Neural cell (in vitro differentiated cells): ENCODE measurements at regions not wholly inside any gene's neighbourhood (a gene's known extent, or its start where the extent isn't known, plus 50 kb on each side); places are given as distances from the start of the nearest gene placed in this dataset.
"Not testable (repeated sequence)": the region's sequence is repeated elsewhere in the genome, so short reads cannot be mapped to it uniquely, and the experiment has no call there.

Experiments used
- H2AFZ ChIP-seq: fragments of 200-600, 300-800 bp; sonication (generic), shearing (Covaris generic); 2 replicates; pipeline ENCODE4 v1.6.0; 2014; ENCODE audit warnings: low read depth, mild to moderate bottlenecking, antibody characterized with exemption, low read length, moderate library complexity
- H3F3A ChIP-seq: fragments of 200-600 bp; shearing (Covaris generic); 2 replicates; pipeline ENCODE4 v1.6.1; 2016; ENCODE audit warnings: mild to moderate bottlenecking, moderate library complexity, mixed read lengths, antibody characterized with exemption, low read length; ENCODE audit not compliant: insufficient read depth, poor library complexity, severe bottlenecking
- H3K27ac ChIP-seq: fragments of 200-600, 300-800 bp; sonication (generic), shearing (Covaris generic); 2 replicates; pipeline ENCODE4 v1.5.1; 2014; ENCODE audit warnings: mild to moderate bottlenecking, low read length, moderate library complexity
- H3K27me3 ChIP-seq: fragments of 300-800, 200-600 bp; sonication (generic), shearing (Covaris generic); 2 replicates; pipeline ENCODE4 v1.6.0; 2014; ENCODE audit warnings: mild to moderate bottlenecking, low read depth, low read length, moderate library complexity; ENCODE audit not compliant: insufficient read depth
- H3K36me3 ChIP-seq: fragments of 300-800, 200-600 bp; sonication (generic), shearing (Covaris generic); 2 replicates; pipeline ENCODE4 v1.5.1; 2014; ENCODE audit warnings: mild to moderate bottlenecking, antibody characterized with exemption, low read length, moderate library complexity; ENCODE audit not compliant: insufficient read depth
- H3K4me2 ChIP-seq: fragments of 300-800, 200-600 bp; sonication (generic), shearing (Covaris generic); 2 replicates; pipeline ENCODE4 v1.6.0; 2014; ENCODE audit warnings: mild to moderate bottlenecking, low read length
- H3K4me3 ChIP-seq: fragments of 300-800, 200-600 bp; sonication (generic), shearing (Covaris generic); 2 replicates; pipeline ENCODE4 v1.5.1; 2014; ENCODE audit warnings: mild to moderate bottlenecking, low read length, moderate library complexity
- H3K79me2 ChIP-seq: fragments of 200-600 bp; shearing (Covaris generic); replicated peaks from 2 replicates; pipeline ENCODE4 v1.6.0; 2014; ENCODE audit warnings: mild to moderate bottlenecking, low read length, moderate library complexity; ENCODE audit not compliant: insufficient read depth
- H3K9ac ChIP-seq: fragments of 300-800, 200-600 bp; sonication (generic), shearing (Covaris generic); 2 replicates; pipeline ENCODE4 v1.6.1; 2016; ENCODE audit warnings: mild to moderate bottlenecking, low read length, mixed read lengths
- H3K9me2 ChIP-seq: fragments of 200-600 bp; shearing (Covaris generic); 2 replicates; pipeline ENCODE4 v1.6.1; 2016; ENCODE audit warnings: mild to moderate bottlenecking, low read length, mixed read lengths; ENCODE audit not compliant: insufficient read depth
- H3K9me3 ChIP-seq: fragments of 200-600, 300-800 bp; sonication (generic), shearing (Covaris generic); 2 replicates; pipeline ENCODE4 v1.6.1; 2016; ENCODE audit warnings: mild to moderate bottlenecking, mixed run types, low read length, moderate library complexity, mixed read lengths
- H4K20me1 ChIP-seq: fragments of 200-600 bp; shearing (Covaris generic); 2 replicates; pipeline ENCODE4 v1.6.1; 2016; ENCODE audit warnings: mild to moderate bottlenecking, mixed run types; ENCODE audit not compliant: insufficient read depth
- CTCF ChIP-seq: fragments of 450-650 bp; IDR thresholded peaks from 2 replicates; pipeline ENCODE4 v1.5.1; 2014; ENCODE audit warnings: antibody characterized with exemption, mild to moderate bottlenecking, moderate library complexity; ENCODE audit not compliant: poor library complexity, severe bottlenecking
- EP300 ChIP-seq: fragments of 450-650 bp; conservative IDR thresholded peaks from 2 replicates; pipeline ENCODE4 v1.6.1; 2014; ENCODE audit warnings: antibody characterized with exemption, mild to moderate bottlenecking, moderate library complexity; ENCODE audit not compliant: poor library complexity, severe bottlenecking
- EZH2 ChIP-seq: fragments of 200-600, 300-800 bp; shearing (Covaris generic), sonication (generic); IDR thresholded peaks from 2 replicates; pipeline ENCODE4 v1.6.1; 2014; ENCODE audit warnings: antibody characterized with exemption, low read length, borderline replicate concordance, mild to moderate bottlenecking; ENCODE audit not compliant: insufficient read depth, poor library complexity, severe bottlenecking
- MXI1 ChIP-seq: fragments of 450-650 bp; conservative IDR thresholded peaks from 2 replicates; pipeline ENCODE4 v1.6.1; 2014; ENCODE audit warnings: antibody characterized with exemption, mild to moderate bottlenecking; ENCODE audit not compliant: poor library complexity, severe bottlenecking
- POLR2AphosphoS5 ChIP-seq: IDR thresholded peaks from 2 replicates; pipeline ENCODE4 v1.6.1; 2012
- RAD21 ChIP-seq: fragments of 450-650 bp; conservative IDR thresholded peaks from 2 replicates; pipeline ENCODE4 v1.6.1; 2014; ENCODE audit warnings: antibody characterized with exemption, mild to moderate bottlenecking, moderate library complexity
- SMC3 ChIP-seq: fragments of 450-650 bp; conservative IDR thresholded peaks from 2 replicates; pipeline ENCODE4 v1.6.1; 2014; ENCODE audit warnings: antibody characterized with exemption, mild to moderate bottlenecking, moderate library complexity; ENCODE audit not compliant: poor library complexity
- TAF1 ChIP-seq: IDR thresholded peaks from 2 replicates; pipeline ENCODE4 v1.6.1; 2012; ENCODE audit warnings: low read depth
- TF ChIP-seq, protein P1 (sequence below): IDR thresholded peaks from 2 replicates; pipeline ENCODE4 v1.6.1; 2012; ENCODE audit warnings: borderline replicate concordance

GRCh38 chr11:23933721-23934120 lies 563.1 kb upstream of the LUZP2 start:
- TF ChIP-seq CTCF: no peak
- TF ChIP-seq SMC3: no peak
- no peak for TF ChIP-seq RAD21
- no peak for TF ChIP-seq EZH2
- TF ChIP-seq EP300: no peak
- no peak for TF ChIP-seq POLR2AphosphoS5
- no peak for TF ChIP-seq TAF1
- TF ChIP-seq, protein P1, sequence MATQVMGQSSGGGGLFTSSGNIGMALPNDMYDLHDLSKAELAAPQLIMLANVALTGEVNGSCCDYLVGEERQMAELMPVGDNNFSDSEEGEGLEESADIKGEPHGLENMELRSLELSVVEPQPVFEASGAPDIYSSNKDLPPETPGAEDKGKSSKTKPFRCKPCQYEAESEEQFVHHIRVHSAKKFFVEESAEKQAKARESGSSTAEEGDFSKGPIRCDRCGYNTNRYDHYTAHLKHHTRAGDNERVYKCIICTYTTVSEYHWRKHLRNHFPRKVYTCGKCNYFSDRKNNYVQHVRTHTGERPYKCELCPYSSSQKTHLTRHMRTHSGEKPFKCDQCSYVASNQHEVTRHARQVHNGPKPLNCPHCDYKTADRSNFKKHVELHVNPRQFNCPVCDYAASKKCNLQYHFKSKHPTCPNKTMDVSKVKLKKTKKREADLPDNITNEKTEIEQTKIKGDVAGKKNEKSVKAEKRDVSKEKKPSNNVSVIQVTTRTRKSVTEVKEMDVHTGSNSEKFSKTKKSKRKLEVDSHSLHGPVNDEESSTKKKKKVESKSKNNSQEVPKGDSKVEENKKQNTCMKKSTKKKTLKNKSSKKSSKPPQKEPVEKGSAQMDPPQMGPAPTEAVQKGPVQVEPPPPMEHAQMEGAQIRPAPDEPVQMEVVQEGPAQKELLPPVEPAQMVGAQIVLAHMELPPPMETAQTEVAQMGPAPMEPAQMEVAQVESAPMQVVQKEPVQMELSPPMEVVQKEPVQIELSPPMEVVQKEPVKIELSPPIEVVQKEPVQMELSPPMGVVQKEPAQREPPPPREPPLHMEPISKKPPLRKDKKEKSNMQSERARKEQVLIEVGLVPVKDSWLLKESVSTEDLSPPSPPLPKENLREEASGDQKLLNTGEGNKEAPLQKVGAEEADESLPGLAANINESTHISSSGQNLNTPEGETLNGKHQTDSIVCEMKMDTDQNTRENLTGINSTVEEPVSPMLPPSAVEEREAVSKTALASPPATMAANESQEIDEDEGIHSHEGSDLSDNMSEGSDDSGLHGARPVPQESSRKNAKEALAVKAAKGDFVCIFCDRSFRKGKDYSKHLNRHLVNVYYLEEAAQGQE: no peak
- TF ChIP-seq MXI1: no peak
- Histone ChIP-seq H3K9me3 (no peaks in the 10 kb centered on the region), H3K27me3 (no peaks in the 10 kb centered on the region)

DNA sequence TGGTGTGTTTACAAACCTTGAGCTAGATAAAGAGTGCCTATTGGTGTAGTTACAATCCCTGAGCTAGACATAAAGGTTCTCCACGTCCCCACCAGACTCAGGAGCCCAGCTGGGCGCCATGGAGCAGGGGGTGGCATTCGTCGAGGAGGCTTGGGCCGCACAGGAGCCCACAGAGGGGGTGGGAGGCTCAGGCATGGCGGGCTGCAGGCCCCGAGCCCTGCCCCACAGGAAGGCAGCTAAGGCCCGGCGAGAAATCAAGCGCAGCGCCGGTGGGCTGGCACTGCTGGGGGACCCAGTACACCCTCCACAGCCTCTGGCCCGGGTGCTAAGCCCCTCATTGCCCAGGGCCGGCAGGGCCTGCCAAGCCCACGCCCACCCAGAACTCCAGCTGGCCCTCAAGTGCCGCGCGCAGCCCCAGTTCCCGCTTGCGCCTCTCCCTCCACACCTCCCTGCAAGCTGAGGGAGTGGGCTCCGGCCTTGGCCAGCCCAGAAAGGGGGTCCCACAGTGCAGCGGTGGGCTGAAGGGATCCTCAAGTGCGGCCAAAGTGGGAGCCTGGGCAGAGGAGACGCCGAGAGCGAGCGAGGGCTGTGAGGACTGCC lies 562.1 kb upstream of the LUZP2 start:
- H3K27ac ChIP-seq, H3K9me2 ChIP-seq, H4K20me1 ChIP-seq, H3K36me3 ChIP-seq, H3F3A ChIP-seq, H3K9ac ChIP-seq, H3K79me2 ChIP-seq, H3K4me3 ChIP-seq, H3K4me2 ChIP-seq, H3K27me3 ChIP-seq, H3K9me3 ChIP-seq, H2AFZ ChIP-seq: not testable (repeated sequence)

More at GRCh38 chr11:23933721-23934120, 563.1 kb upstream of the LUZP2 start:
- Histone ChIP-seq H3K4me3 (no peak overlapping the region), H3K9me2 (no peaks in the 10 kb centered on the region), H4K20me1 (no peaks in the 10 kb centered on the region), H3K9ac (no peak overlapping the region), H3K79me2 (no peaks in the 10 kb centered on the region), H3F3A (no peaks in the 10 kb centered on the region), H3K27ac (no peak overlapping the region), H3K4me2 (no peak overlapping the region), H2AFZ (no peak overlapping the region), H3K36me3 (no peaks in the 10 kb centered on the region)

- H3K9me3 ChIP-seq, H3K27me3 ChIP-seq, H4K20me1 ChIP-seq, H3K9me2 ChIP-seq, H3K36me3 ChIP-seq, H3F3A ChIP-seq, H2AFZ ChIP-seq, H3K4me3 ChIP-seq, H3K27ac ChIP-seq, H3K4me2 ChIP-seq, H3K79me2 ChIP-seq, H3K9ac ChIP-seq: not testable (repeated sequence)
Observed at GRCh38 chr11:23942117-23942815, 554.6 kb upstream of the LUZP2 start.
